HFFc6 (cell line): ENCODE measurements at regions not wholly inside any gene's neighbourhood (a gene's known extent, or its start where the extent isn't known, plus 50 kb on each side); places are given as distances from the start of the nearest gene placed in this dataset.
"Not testable (repeated sequence)": the region's sequence is repeated elsewhere in the genome, so short reads cannot be mapped to it uniquely, and the experiment has no call there.

ENCODE experiments used
- DNase-seq: peaks from one replicate; pipeline ENCODE4 v3.0.0-alpha.2; 2018
- H3K27ac Mint-ChIP-seq: 2 replicates; pipeline ENCODE4 v1.8.0; 2020; ENCODE audit warnings: mild to moderate bottlenecking, mixed read lengths
- H3K27me3 Mint-ChIP-seq: 2 replicates; pipeline ENCODE4 v1.8.0; 2021; ENCODE audit warnings: mild to moderate bottlenecking, moderate library complexity, mixed read lengths; ENCODE audit not compliant: insufficient read depth
- H3K36me3 Mint-ChIP-seq: 2 replicates; pipeline ENCODE4 v1.8.0; 2021; ENCODE audit warnings: low read depth, mixed read lengths
- H3K4me1 Mint-ChIP-seq: 2 replicates; pipeline ENCODE4 v1.8.0; 2020; ENCODE audit warnings: low read depth, mixed read lengths
- H3K4me3 Mint-ChIP-seq: 2 replicates; pipeline ENCODE4 v1.8.0; 2020; ENCODE audit warnings: mild to moderate bottlenecking, moderate library complexity, mixed read lengths
- H3K9me3 Mint-ChIP-seq: 2 replicates; pipeline ENCODE4 v1.8.0; 2020; ENCODE audit warnings: mild to moderate bottlenecking, mixed read lengths
- CTCF ChIP-seq: fragments of 200-600 bp; sonication (generic); IDR thresholded peaks from 2 replicates; pipeline ENCODE4 v1.5.0; 2021; ENCODE audit warnings: antibody characterized with exemption, mild to moderate bottlenecking

- Mint-ChIP-seq H3K36me3 (peaks cover 3% of the 10 kb centered on the region; the same call in 1 of the 2 replicates), H3K4me3 (no peak overlapping the region), H3K27me3 (no peaks in the 10 kb centered on the region), H3K9me3 (no peaks in the 10 kb centered on the region), H3K4me1 (peaks cover 9% of the 10 kb centered on the region), H3K27ac (no peak overlapping the region)
- no peak for TF ChIP-seq CTCF
- DNase-seq = no peak
These were observed 456.0 kb upstream of the ZEB2 start for GRCh38 chr2:144975881-144976280.

- no peak for DNase-seq
- Mint-ChIP-seq H3K9me3 (peaks cover 8% of the 10 kb centered on the region; the same call in 1 of the 2 replicates), H3K36me3 (peaks cover 13% of the 10 kb centered on the region), H3K4me1 (peaks cover 9% of the 10 kb centered on the region), H3K27ac (no peak overlapping the region), H3K4me3 (no peak overlapping the region), H3K27me3 (no peaks in the 10 kb centered on the region)
- TF ChIP-seq CTCF = no peak
These were observed 452.8 kb upstream of the ZEB2 start for GRCh38 chr2:144972676-144973075.

GRCh38 chr2:144971786-144972335 is 451.9 kb upstream of the ZEB2 start:
- Mint-ChIP-seq H3K36me3 (peaks cover 13% of the 10 kb centered on the region), H3K9me3 (peaks cover 8% of the 10 kb centered on the region; the same call in 1 of the 2 replicates), H3K4me3 (no peak overlapping the region), H3K27me3 (no peaks in the 10 kb centered on the region), H3K27ac (no peak overlapping the region), H3K4me1 (peaks cover 9% of the 10 kb centered on the region)
- no peak for TF ChIP-seq CTCF
- DNase-seq = no peak

GRCh38 chr2:144970410-144970809 is 450.5 kb upstream of the ZEB2 start:
- Mint-ChIP-seq H3K9me3 (peaks cover 19% of the 10 kb centered on the region; the same call in 1 of the 2 replicates), H3K36me3 (peaks cover 23% of the 10 kb centered on the region)
- not testable (repeated sequence) for H3K4me1 Mint-ChIP-seq, H3K4me3 Mint-ChIP-seq, H3K27ac Mint-ChIP-seq, H3K27me3 Mint-ChIP-seq, DNase-seq

GRCh38 chr2:144969564-144969963 is 449.6 kb upstream of the ZEB2 start:
- not testable (repeated sequence) for H3K27ac Mint-ChIP-seq, DNase-seq, H3K27me3 Mint-ChIP-seq, H3K4me1 Mint-ChIP-seq, H3K4me3 Mint-ChIP-seq
- Mint-ChIP-seq H3K36me3 (peaks cover 31% of the 10 kb centered on the region), H3K9me3 (peaks cover 26% of the 10 kb centered on the region)

- H3K9me3 Mint-ChIP-seq = peaks cover 29% of the 10 kb centered on the region
These were observed 448.0 kb upstream of the ZEB2 start for GRCh38 chr2:144967961-144968360.

More at GRCh38 chr2:144967961-144968360, 448.0 kb upstream of the ZEB2 start:
- peaks cover 35% of the 10 kb centered on the region for H3K36me3 Mint-ChIP-seq
- no peaks in the 10 kb centered on the region for H3K4me1 Mint-ChIP-seq
- TF ChIP-seq CTCF = no peak
- no peaks in the 10 kb centered on the region; the same call in none of the 2 replicates for H3K27me3 Mint-ChIP-seq
- H3K27ac Mint-ChIP-seq = no peak overlapping the region
- no peak for DNase-seq
- no peak overlapping the region for H3K4me3 Mint-ChIP-seq
